Ascending aorta (tissue), 2 donors: ENCODE measurements at regions not wholly inside any gene's neighbourhood (a gene's known extent, or its start where the extent isn't known, plus 50 kb on each side); places are given as distances from the start of the nearest gene placed in this dataset.

Experiments used
- DNase-seq, 2 donors: peaks; one replicate each; pipeline ENCODE4 v3.0.0-alpha.2; 2019; ENCODE audit warnings: low spot score in 2 of 2
- H3K27ac ChIP-seq, 2 donors: fragments of 200-600 bp; sonication (generic); one replicate each; pipeline ENCODE4 v1.5.1; 2016 to 2017; ENCODE audit warnings: mild to moderate bottlenecking in 1 of 2
- H3K27me3 ChIP-seq: fragments of 200-600 bp; sonication (generic); one replicate; pipeline ENCODE4 v1.5.1; 2017
- H3K36me3 ChIP-seq, 2 donors: fragments of 200-600 bp; sonication (generic); one replicate each; pipeline ENCODE4 v1.5.1; 2016
- H3K4me1 ChIP-seq, 2 donors: fragments of 200-600 bp; sonication (generic); one replicate each; pipeline ENCODE4 v1.5.1; 2016 to 2017; ENCODE audit warnings: mild to moderate bottlenecking in 1 of 2
- H3K4me3 ChIP-seq, 2 donors: fragments of 200-600 bp; sonication (generic); one replicate each; pipeline ENCODE4 v1.5.1; 2016 to 2017; ENCODE audit warnings: mild to moderate bottlenecking in 1 of 2
- H3K9me3 ChIP-seq, 2 donors: fragments of 200-600 bp; sonication (generic); one replicate each; pipeline ENCODE4 v1.5.1; 2016
- intact Hi-C: fragments of 100-400 bp; cut with DNase I; formaldehyde crosslinking; loops from one replicate; pipeline ENCODE4 v1.15.1; 2023
- TF ChIP-seq, protein P1 (sequence below), 3 experiments: fragments of 200-600 bp in 2 of 3; fragments of 450-650 bp in 1 of 3; sonication (generic) in 2 of 3; IDR thresholded peaks; one replicate each; pipeline ENCODE4 v1.5.1; 2016 to 2019; ENCODE audit warnings: antibody characterized with exemption in 3 of 3, mild to moderate bottlenecking in 1 of 3, moderate library complexity in 1 of 3

DNA sequence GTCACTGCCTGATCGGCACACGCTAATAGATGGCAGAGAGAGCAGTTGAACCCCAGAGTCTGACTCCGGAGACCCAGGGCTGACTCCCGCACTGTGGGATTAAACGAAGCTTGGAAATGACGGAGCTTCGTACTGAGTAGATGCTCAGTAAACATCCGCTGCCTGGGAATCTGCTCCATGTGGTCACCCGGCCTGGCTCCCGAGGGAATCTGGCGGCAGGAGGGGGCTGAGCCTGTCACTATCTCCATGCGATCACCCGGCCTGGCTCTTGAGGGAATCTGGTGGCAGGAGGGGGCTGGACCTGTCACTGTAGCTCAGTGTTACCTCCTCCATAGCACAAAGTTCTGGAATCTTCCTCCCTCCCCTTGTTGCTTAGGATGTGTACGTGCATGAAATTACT, 139.7 kb upstream of the CIBAR2 start:
- no peak overlapping the region for H3K4me3 ChIP-seq
- H3K27ac ChIP-seq, result no peak overlapping the region
- DNase-seq, result no peak
- TF ChIP-seq, protein P1, sequence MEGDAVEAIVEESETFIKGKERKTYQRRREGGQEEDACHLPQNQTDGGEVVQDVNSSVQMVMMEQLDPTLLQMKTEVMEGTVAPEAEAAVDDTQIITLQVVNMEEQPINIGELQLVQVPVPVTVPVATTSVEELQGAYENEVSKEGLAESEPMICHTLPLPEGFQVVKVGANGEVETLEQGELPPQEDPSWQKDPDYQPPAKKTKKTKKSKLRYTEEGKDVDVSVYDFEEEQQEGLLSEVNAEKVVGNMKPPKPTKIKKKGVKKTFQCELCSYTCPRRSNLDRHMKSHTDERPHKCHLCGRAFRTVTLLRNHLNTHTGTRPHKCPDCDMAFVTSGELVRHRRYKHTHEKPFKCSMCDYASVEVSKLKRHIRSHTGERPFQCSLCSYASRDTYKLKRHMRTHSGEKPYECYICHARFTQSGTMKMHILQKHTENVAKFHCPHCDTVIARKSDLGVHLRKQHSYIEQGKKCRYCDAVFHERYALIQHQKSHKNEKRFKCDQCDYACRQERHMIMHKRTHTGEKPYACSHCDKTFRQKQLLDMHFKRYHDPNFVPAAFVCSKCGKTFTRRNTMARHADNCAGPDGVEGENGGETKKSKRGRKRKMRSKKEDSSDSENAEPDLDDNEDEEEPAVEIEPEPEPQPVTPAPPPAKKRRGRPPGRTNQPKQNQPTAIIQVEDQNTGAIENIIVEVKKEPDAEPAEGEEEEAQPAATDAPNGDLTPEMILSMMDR (IDR thresholded peaks at IDR 0.05), result no peak
- no peaks in the 10 kb centered on the region for H3K4me1 ChIP-seq
- H3K27me3 ChIP-seq, result no peaks in the 10 kb centered on the region
- H3K36me3 ChIP-seq, result no peaks in the 10 kb centered on the region
- intact Hi-C loops, result no loop called here
- no peaks in the 10 kb centered on the region for H3K9me3 ChIP-seq

DNA sequence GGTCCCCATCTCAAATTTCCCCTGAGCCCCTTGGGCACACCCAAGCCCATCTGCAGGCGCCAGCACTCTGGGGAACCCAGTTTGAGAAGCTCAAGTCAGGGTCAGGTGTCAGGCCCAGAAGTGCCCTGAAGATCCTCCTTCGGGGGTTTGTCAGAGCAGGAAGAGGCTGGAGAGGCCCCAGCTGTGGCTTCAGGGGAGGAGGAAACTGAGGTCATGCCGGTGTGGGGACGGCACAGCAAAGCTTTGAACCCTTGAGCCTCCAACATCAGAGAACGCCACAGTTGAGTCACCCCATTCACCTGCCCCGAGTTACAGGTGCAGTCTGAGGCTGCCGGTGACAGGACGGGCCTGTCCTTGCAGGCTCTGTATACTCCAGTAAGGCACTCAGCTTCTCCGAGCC, 140.2 kb upstream of the CIBAR2 start:
- no peak overlapping the region for H3K27ac ChIP-seq
- no peaks in the 10 kb centered on the region for H3K9me3 ChIP-seq
- no peak overlapping the region for H3K4me3 ChIP-seq
- H3K36me3 ChIP-seq, result no peaks in the 10 kb centered on the region
- no peak for DNase-seq
- no peaks in the 10 kb centered on the region for H3K27me3 ChIP-seq
- TF ChIP-seq, protein P1 (IDR thresholded peaks at IDR 0.05), result no peak
- H3K4me1 ChIP-seq, result no peaks in the 10 kb centered on the region
- intact Hi-C loops, result no loop called here

DNA sequence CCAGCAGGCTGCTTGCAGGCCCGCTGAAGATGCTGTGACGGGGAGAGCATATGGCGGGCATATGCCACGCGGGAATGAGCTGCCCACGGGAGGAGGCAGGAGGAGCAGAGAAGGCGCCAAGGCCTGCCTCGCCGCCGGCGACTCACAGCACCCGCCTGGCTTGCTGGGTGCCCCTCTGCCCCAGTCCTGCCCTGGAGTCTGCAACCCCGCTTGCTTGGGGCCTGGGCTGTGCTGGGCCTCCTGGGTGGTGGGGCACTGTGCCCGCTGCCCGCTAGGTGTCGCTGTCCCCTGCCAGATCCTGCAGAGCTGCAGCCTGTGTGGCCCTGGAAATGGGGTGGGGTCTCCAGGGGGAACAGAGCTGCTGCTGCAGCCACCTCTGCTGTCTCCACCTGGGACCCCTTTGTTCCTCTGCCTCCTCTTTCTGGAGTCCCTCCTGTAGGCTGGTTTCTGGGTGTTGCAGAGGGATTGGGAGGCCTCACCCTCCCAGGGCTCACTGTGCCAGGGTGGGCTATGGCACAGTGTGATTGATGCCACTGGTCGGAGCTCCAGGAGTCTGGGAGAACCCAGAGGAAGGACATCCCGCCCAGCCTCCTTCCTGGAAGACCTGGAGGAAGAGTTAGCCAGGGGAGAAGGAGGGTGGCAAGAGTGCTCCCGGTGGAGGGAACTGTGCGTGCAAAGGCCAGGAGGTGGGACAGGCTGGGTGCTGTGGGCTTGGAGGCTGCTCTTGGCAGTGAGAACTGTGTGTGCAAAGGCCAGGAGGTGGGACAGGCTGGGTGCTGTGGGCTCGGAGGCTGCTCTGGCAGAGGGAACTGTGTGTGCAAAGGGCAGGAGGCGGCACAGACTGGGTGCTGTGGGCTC, 141.0 kb upstream of the CIBAR2 start:
- H3K9me3 ChIP-seq, result no peaks in the 10 kb centered on the region
- no peaks in the 10 kb centered on the region for H3K36me3 ChIP-seq
- no peak for DNase-seq
- H3K27ac ChIP-seq, result no peak overlapping the region
- TF ChIP-seq, protein P1 (IDR thresholded peaks at IDR 0.05), result peak; percentile 76 to 95 (median 95)
- no peaks in the 10 kb centered on the region for H3K4me1 ChIP-seq
- intact Hi-C loops, result no loop called here
- no peaks in the 10 kb centered on the region for H3K27me3 ChIP-seq
- no peak overlapping the region for H3K4me3 ChIP-seq

DNA sequence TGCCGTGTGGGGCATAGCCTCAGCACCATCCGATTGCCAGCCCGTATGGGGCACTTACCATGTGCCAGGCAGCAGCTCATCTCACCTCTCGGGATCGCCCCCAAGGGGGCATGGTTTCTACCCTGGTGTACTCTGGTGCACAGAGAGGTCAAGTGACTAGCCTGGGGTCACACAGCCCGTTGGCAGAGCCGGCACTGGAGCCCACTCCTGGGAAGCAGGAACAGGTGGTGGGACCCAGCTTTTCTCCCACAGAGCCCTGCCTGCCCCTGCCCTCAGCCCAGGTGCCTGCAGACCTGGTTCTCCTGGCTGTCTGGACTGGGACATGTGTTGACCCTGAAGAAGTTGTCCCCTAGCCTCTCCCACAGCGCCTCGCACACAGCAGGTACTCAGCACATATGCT, 141.8 kb upstream of the CIBAR2 start:
- no peak overlapping the region for H3K4me3 ChIP-seq
- H3K36me3 ChIP-seq, result no peaks in the 10 kb centered on the region
- H3K9me3 ChIP-seq, result no peaks in the 10 kb centered on the region
- H3K27ac ChIP-seq, result no peak overlapping the region
- no peak for DNase-seq
- no peaks in the 10 kb centered on the region for H3K4me1 ChIP-seq
- TF ChIP-seq, protein P1 (IDR thresholded peaks at IDR 0.05), result no peak
- intact Hi-C loops, result no loop called here
- H3K27me3 ChIP-seq, result no peaks in the 10 kb centered on the region

DNA sequence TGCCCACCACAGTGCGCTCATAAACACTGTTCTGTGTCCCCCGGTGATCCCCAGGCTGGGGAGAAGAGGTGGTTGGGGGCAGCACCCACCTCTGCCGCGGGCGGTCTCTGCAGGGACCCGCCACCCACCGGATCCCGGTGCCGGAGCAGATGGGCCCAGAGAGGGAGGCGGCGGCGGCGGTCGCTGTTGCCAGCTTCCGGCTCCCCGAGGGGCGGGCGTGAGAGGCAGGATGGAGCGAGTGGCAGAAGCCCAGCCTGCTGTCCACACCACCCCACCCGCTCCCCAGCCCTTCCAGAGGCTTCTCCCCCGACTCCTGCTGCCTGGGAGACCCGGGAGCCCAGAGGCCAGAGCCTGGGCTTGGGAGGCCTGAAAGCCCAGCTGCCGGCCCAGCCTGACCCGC, 142.6 kb upstream of the CIBAR2 start:
- no peak overlapping the region for H3K4me3 ChIP-seq
- no peak for DNase-seq
- H3K27me3 ChIP-seq, result no peaks in the 10 kb centered on the region
- H3K9me3 ChIP-seq, result no peaks in the 10 kb centered on the region
- intact Hi-C loops, result no loop called here
- H3K27ac ChIP-seq, result no peak overlapping the region
- TF ChIP-seq, protein P1 (IDR thresholded peaks at IDR 0.05), result no peak
- no peaks in the 10 kb centered on the region for H3K36me3 ChIP-seq
- no peaks in the 10 kb centered on the region for H3K4me1 ChIP-seq
